ENCODE measurements at regions not wholly inside any gene's neighbourhood (a gene's known extent, or its start where the extent isn't known, plus 50 kb on each side); places are given as distances from the start of the nearest gene placed in this dataset.
"Not testable (repeated sequence)": the region's sequence is repeated elsewhere in the genome, so short reads cannot be mapped to it uniquely, and the experiment has no call there.

GRCh38 chr4:117545039-117545438 is 459.7 kb upstream of the TRAM1L1 start:
- DNase-seq (ENCODE audit: low read depth in 2 of 3, low spot score in 1 of 3): no peak

- no peak for DNase-seq (ENCODE audit: low read depth in 2 of 3, low spot score in 1 of 3)
Observed at GRCh38 chr4:117549524-117549923, 464.1 kb upstream of the TRAM1L1 start.

GRCh38 chr4:117550085-117550484 is 464.7 kb upstream of the TRAM1L1 start:
- DNase-seq (ENCODE audit: low read depth in 2 of 3, low spot score in 1 of 3): no peak

- DNase-seq (ENCODE audit: low read depth in 2 of 3, low spot score in 1 of 3): no peak
Observed at GRCh38 chr4:117560329-117560728, 474.0 kb upstream of the NDST3 start.

DNA sequence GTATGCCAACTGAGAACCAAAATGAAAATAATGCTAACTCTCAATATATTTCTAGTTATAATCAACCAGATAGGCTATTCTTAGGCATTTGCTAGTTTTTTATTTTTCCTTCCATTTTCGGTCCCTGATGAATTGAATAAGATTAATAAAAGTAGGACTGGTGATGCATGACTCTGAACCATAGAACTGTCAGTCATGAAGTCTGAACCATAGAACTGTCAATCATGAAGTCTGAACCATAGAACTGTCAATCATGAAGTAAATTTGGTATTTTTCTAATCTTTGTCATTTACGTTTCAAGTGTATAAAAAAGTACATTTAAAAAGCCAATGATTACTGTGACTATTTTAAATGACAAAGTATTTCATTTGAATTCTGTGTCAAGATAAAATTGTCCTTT is 460.2 kb upstream of the NDST3 start:
- no peak for DNase-seq (ENCODE audit: low read depth in 2 of 3, low spot score in 1 of 3)

DNA sequence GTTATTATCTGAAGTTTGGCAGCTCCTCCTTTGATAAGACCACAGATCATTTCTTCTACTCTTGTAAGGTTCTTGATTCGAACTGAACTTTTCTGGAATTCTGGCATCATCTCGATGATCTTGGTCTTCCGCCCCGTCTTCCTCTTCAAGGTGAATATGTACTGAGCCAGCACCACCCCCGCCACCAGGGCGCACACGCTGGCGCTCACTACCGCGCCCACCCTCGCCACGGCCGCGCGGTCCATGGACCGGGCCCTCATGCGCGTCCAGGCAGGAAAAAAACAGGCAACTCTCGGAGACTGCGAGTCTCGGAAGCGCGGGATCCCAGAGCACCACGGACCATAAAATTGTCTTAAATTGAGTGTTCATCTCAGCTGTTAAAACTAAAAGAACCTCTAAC is 458.4 kb upstream of the NDST3 start:
- no peak for DNase-seq (ENCODE audit: low read depth in 2 of 3, low spot score in 1 of 3)

GRCh38 chr4:117577686-117578311 is 456.5 kb upstream of the NDST3 start:
- no peak for DNase-seq (ENCODE audit: low read depth in 2 of 3, low spot score in 1 of 3)

DNA sequence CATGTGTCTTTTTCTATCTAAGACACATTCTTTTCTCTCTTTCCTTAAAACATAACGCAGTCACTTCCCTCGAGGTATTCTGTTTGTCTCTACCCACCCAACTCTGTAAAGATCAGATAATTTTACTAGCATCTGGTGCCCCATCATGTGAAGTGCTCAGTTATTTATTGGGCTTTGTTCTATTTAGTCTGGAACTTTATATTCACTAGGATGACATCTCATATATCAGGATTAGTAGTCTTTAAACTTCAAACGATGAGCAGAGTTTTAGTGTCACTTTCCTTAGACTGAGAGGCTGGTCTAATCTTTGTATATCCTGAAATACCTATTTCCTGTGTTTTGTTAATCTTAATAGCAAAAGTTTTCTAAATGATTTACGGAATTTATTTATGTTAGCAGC is 445.5 kb upstream of the NDST3 start:
- DNase-seq (ENCODE audit: low read depth in 2 of 3, low spot score in 1 of 3): no peak

- DNase-seq (ENCODE audit: low read depth in 2 of 3, low spot score in 1 of 3): no peak
Observed at GRCh38 chr4:117596917-117597480, 437.3 kb upstream of the NDST3 start.

DNA sequence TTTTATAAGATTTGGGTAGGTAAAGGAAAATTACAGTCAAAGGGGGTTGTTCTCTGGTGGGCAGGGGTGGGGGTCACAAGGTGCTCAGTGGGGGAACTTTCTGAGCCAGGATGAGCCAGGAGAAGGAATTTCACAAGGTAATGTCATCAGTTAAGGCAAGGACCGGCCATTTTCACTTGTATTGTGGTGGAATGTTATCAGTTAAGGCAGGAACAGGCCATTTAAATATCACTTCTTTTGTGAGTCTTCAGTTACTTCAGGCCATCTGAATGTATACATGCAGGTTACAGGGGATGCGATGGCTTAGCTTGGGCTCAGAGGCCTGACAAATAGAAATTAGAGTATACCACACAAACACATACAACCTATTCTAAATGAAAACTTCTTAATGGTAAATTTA is 434.9 kb upstream of the NDST3 start:
- not testable (repeated sequence) for DNase-seq (ENCODE audit: low read depth in 2 of 3, low spot score in 1 of 3)

GRCh38 chr4:117600936-117601335 is 433.4 kb upstream of the NDST3 start:
- not testable (repeated sequence) for DNase-seq (ENCODE audit: low read depth in 2 of 3, low spot score in 1 of 3)

- no peak for DNase-seq (ENCODE audit: low read depth in 2 of 3, low spot score in 1 of 3)
Observed at GRCh38 chr4:117610706-117611308, 423.5 kb upstream of the NDST3 start.

- DNase-seq (ENCODE audit: low read depth in 2 of 3, low spot score in 1 of 3): no peak
Observed at GRCh38 chr4:117621673-117622072, 412.6 kb upstream of the NDST3 start.

- no peak for DNase-seq (ENCODE audit: low read depth in 2 of 3, low spot score in 1 of 3)
Observed at GRCh38 chr4:117623326-117623725, 411.0 kb upstream of the NDST3 start.

DNA sequence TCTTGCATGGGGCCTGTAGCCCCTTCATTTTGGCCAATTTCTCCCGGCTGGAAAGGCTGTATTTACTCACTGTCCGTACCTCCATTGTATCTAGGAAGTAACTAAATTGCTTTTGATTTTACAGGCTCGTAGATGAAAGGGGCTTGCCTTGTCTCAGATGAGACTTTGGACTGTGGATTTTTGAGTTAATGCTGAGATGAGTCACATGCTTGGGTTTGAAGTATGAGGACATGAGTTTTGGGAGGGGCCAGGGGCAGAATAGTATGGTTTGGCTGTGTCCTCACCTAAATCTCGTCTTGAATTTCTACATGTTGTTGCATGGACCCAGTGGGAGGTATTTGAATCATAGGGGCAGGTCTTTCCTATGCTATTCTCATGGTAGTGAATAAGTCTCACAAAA is 407.6 kb upstream of the NDST3 start:
- DNase-seq (ENCODE audit: low read depth in 2 of 3, low spot score in 1 of 3): no peak

- no peak for DNase-seq (ENCODE audit: low read depth in 2 of 3, low spot score in 1 of 3)
Observed at GRCh38 chr4:117634716-117635115, 399.6 kb upstream of the NDST3 start.

GRCh38 chr4:117637347-117637746 is 396.9 kb upstream of the NDST3 start:
- no peak for DNase-seq (ENCODE audit: low read depth in 2 of 3, low spot score in 1 of 3)

GRCh38 chr4:117640836-117641235 is 393.4 kb upstream of the NDST3 start:
- no peak for DNase-seq (ENCODE audit: low read depth in 2 of 3, low spot score in 1 of 3)

- no peak for DNase-seq (ENCODE audit: low read depth in 2 of 3, low spot score in 1 of 3)
Observed at GRCh38 chr4:117641519-117641918, 392.8 kb upstream of the NDST3 start.

GRCh38 chr4:117654079-117654478 is 380.2 kb upstream of the NDST3 start:
- DNase-seq (ENCODE audit: low read depth in 2 of 3, low spot score in 1 of 3): no peak

DNA sequence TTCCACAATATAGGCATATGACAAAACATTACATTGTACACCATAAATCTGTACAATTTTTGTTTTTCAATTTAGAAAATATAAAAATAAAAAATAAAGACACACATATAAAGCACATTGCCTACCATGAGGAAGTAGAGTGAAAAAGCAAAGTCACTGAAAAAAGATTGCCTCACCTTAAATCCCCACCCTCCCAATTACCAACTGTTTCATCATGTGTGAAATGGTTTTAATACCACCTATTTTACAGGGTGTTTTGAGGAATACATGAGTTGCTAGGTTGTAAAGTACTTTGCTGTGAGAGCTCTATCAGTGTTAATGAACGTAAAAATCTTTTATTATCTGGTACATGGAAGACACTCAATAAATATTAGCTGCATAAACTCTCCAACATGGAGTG is 373.6 kb upstream of the NDST3 start:
- no peak for DNase-seq (ENCODE audit: low read depth in 2 of 3, low spot score in 1 of 3)

DNA sequence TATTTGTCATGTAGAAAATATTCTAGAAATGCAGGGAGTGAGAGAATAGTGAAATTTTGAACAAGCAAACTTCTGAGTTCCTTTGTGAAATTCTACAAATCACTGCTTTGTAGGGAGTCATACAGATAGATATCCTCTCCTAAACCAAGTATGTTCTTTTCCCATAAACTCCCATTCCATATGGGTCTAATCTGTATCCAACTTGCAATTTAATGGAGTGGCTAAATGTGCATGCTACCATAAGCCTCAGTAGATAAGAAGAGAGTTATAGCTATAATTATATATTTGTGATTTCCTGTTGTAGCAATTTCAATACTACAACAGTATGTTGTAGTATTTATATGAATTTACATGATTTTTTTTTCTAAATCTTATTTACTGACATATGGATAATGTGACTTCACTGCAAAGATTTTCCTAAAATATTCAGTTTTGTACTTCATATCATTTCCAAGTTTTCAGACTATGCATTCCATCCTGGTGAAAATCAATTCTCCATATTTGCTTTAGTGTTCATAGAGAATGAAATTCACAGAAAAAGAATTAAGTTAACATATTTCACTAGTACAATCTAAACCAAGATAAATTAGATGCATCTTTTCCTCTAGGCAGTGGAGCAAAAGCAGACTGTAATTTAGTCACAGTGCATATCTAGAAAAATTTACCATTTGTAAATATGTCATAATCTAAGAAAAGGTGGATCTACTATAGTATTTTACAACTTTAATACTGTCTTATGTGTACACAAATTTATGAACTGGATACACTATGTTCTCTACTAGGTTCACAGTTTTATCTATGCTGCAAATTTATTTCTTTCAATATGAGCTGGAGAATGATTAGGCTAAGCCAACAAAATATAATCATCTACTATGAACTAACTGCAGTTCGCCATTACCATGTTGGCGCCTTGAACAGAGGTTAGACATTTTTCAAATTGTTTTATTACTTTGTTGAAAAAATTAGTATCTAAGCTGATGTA is 372.9 kb upstream of the NDST3 start:
- DNase-seq (ENCODE audit: low read depth in 2 of 3, low spot score in 1 of 3): no peak

Data from stimulated activated CD4-positive, alpha-beta T cell treated with anti-CD3 and anti-CD28 coated beads, Interleukin-12 subunit alpha, Interleukin-12 subunit beta, amount 100 ng/mL, for 48 hours (primary cell).